ENCODE measurements at regions not wholly inside any gene's neighbourhood (a gene's known extent, or its start where the extent isn't known, plus 50 kb on each side); places are given as distances from the start of the nearest gene placed in this dataset.

DNA sequence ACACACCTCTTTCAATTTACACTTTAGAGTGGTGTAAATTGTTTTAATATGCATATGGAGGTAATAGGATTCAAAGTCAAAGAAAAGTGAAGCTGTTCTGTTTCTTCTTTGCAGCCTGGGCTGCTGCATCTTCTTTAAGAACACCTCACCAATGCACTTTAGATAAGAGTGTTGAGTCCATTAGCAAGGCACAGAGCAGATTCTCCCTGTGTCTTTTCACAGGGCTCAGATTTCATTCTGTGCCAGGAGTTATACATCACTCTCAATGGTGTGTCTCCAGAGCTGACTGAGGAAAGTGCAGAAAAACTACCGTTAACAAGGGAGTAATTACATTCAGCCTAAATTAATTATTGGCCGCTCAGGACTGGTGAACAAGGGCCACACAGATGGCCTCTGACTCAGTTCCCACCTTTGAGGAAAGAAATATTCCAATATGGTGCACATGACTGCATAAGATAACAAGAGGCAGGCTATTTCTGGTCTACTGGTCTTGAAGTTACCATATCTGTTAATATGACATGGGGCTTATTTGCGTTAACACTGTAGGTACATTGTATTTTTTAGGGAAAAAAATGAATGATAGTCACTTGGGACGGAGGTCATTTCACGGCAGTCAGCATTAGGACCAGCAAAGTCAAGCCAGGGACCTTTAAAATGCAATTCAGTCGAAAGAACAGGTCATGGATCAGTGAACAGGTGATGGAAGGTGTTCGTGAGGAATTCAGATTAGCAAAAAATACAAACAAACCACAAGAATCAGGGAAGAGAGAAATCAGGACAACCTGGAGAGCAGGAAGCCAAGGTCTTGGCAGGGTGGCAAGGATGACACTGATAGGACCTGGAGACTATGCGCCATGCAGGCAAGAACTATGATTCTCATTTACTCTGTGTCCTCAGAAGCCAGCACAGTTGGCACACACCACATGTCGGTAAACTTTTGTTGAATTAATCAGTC lies 203.7 kb downstream of the TBX18 start:
- DNase-seq (ENCODE audit: low read depth): no peak
- H3K4me3 ChIP-seq (ENCODE audit: low read depth, low read length): no peak overlapping the region
- TF ChIP-seq, protein P1, sequence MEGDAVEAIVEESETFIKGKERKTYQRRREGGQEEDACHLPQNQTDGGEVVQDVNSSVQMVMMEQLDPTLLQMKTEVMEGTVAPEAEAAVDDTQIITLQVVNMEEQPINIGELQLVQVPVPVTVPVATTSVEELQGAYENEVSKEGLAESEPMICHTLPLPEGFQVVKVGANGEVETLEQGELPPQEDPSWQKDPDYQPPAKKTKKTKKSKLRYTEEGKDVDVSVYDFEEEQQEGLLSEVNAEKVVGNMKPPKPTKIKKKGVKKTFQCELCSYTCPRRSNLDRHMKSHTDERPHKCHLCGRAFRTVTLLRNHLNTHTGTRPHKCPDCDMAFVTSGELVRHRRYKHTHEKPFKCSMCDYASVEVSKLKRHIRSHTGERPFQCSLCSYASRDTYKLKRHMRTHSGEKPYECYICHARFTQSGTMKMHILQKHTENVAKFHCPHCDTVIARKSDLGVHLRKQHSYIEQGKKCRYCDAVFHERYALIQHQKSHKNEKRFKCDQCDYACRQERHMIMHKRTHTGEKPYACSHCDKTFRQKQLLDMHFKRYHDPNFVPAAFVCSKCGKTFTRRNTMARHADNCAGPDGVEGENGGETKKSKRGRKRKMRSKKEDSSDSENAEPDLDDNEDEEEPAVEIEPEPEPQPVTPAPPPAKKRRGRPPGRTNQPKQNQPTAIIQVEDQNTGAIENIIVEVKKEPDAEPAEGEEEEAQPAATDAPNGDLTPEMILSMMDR (conservative IDR thresholded peaks at IDR 0.05; ENCODE audit: low read depth, low read length): no peak

DNA sequence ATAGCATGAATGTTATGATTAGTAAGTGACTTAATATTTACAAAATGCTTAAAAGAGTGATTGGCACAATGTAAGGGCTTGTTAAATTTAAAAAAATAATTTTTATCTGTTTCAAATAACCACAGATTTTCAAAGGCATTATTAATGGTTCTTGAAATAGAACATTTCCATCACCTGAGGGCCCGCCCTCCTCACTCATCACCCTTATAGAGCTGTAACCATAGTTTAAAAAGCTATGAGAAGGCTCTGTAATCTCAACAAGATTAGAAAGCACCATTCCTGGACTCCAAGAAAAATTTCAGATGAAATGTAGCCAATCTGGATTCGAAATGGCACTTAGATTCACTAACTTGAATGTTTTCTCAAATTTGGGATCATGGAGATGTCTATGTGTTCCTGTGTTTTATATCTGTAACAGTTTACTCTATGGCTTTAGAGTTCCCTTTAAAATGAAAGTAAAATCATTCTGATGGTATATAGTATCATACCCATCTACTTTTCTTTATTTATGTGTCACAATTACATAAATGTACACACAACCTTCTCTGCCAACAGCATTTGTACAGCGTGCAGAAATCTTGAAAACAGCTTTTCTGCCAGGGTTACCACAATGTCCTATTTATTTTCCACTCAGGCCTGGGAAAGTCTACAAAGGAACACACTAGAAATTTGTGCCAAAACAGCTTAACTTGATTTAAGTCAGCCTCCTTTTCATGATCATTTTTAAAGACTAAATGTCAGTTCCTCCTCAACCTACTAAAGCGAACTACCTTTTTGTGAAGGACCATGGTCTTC lies 207.7 kb downstream of the TBX18 start:
- H3K4me3 ChIP-seq (ENCODE audit: low read depth, low read length): no peak overlapping the region
- TF ChIP-seq, protein P1 (conservative IDR thresholded peaks at IDR 0.05; ENCODE audit: low read depth, low read length): no peak
- DNase-seq (ENCODE audit: low read depth): no peak

GRCh38 chr6:84554706-84555105 lies 209.7 kb downstream of the TBX18 start:
- no peak overlapping the region for H3K4me3 ChIP-seq (ENCODE audit: low read depth, low read length)
- no peak for DNase-seq (ENCODE audit: low read depth)
- TF ChIP-seq, protein P1 (conservative IDR thresholded peaks at IDR 0.05; ENCODE audit: low read depth, low read length): no peak

DNA sequence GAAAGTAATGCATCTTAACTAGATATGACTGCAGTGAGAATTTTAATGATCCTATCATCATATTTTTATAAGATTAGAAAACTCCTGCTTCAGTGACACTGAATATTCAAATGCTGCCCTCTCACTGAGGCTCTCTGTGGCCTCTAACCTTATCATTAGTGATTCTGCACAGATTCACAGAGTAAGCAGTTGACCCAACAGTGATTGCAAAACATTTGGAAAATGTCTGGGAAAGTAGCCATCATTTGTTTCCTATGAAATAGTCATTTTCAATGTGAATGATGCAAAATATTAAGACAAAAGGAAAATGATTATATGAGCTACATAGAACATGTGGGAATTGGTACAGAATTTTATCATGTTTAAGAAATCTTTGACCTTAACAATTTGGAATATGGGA lies 210.3 kb downstream of the TBX18 start:
- TF ChIP-seq, protein P1 (conservative IDR thresholded peaks at IDR 0.05; ENCODE audit: low read depth, low read length): no peak
- no peak overlapping the region for H3K4me3 ChIP-seq (ENCODE audit: low read depth, low read length)
- no peak for DNase-seq (ENCODE audit: low read depth)

- DNase-seq (ENCODE audit: low read depth): no peak
- TF ChIP-seq, protein P1 (conservative IDR thresholded peaks at IDR 0.05; ENCODE audit: low read depth, low read length): no peak
- no peak overlapping the region for H3K4me3 ChIP-seq (ENCODE audit: low read depth, low read length)
These were observed 210.9 kb downstream of the TBX18 start for GRCh38 chr6:84553527-84553926.

GRCh38 chr6:84551797-84552196 lies 212.6 kb downstream of the TBX18 start:
- DNase-seq (ENCODE audit: low read depth): no peak
- TF ChIP-seq, protein P1 (conservative IDR thresholded peaks at IDR 0.05; ENCODE audit: low read depth, low read length): no peak
- no peak overlapping the region for H3K4me3 ChIP-seq (ENCODE audit: low read depth, low read length)
